K562 (cell line): ENCODE measurements at regions not wholly inside any gene's neighbourhood (a gene's known extent, or its start where the extent isn't known, plus 50 kb on each side); places are given as distances from the start of the nearest gene placed in this dataset.

Experiments
- ATAC-seq: fragments of 200-7000 bp; cut with Tn5 transposase; 3 replicates; pipeline ENCODE4 v1.9.1; 2020; ENCODE audit warnings: moderate library complexity
- BruUV-seq: library from RNA; stranded (reverse); fragments of 400-500 nt; replicated peaks from 2 replicates; lab custom pipeline; 2021; lab: Mats Ljungman, UMichigan
- CTCF ChIA-PET: fragments of 300-600 bp; formaldehyde crosslinking; extraction: SDS; loops from one replicate; lab custom pipeline; 2021; ENCODE audit warnings: low intra/inter-chr PET ratio; lab: Yijun Ruan, JAX
- POLR2A ChIA-PET: fragments of 300-600, 350-650 bp; sonication (Branson Sonifier 250); formaldehyde crosslinking; extraction: SDS; loops from one replicate; lab custom pipeline; 2021; ENCODE audit warnings: antibody characterized with exemption, inconsistent platforms; lab: Yijun Ruan, JAX
- DNase-seq, 4 experiments: peaks; one replicate each; pipeline versions ENCODE4 v3.0.0 to v3.0.0-alpha.2; 2011 to 2018; ENCODE audit warnings: low spot score in 3 of 4, mixed read lengths in 3 of 4; ENCODE audit errors: extremely low read depth in 1 of 4
- FAIRE-seq: peaks from 2 replicates; lab custom pipeline; 2011; peaks lifted over from hg19 to GRCh38; lab: Jason Lieb, UNC
- H2AFZ ChIP-seq: 2 replicates; pipeline ENCODE4 v1.6.0; 2011; ENCODE audit warnings: low read depth, low read length, control low read depth, inconsistent platforms
- H3K27ac ChIP-seq: fragments of 200-600 bp; 3 replicates; pipeline ENCODE4 v1.8.0; 2011; ENCODE audit warnings: low read depth, mild to moderate bottlenecking, control low read depth, inconsistent platforms, low read length, moderate library complexity, mixed read lengths; ENCODE audit errors: extremely low read depth
- H3K27me3 ChIP-seq, 2 experiments: fragments of 300-600 bp in 1 of 2; 2 replicates in 1 of 2; 3 replicates in 1 of 2; pipeline versions ENCODE4 v1.6.0 to v1.8.0; 2011; ENCODE audit warnings: inconsistent platforms in 2 of 2, low read length in 2 of 2, mild to moderate bottlenecking in 1 of 2, mixed read lengths in 1 of 2, moderate library complexity in 1 of 2; ENCODE audit not compliant: control insufficient read depth in 2 of 2, insufficient read depth in 2 of 2
- H3K36me3 ChIP-seq: fragments of 300-600 bp; 3 replicates; pipeline ENCODE4 v1.8.0; 2011; ENCODE audit warnings: mild to moderate bottlenecking, low read length, inconsistent platforms; ENCODE audit not compliant: control insufficient read depth, insufficient read depth
- H3K4me1 ChIP-seq, 2 experiments: fragments of 200-600 bp in 1 of 2; replicated peaks in 1 of 2; 2 replicates in 1 of 2; 3 replicates in 1 of 2; pipeline versions ENCODE4 v1.5.1 to v1.8.0; 2011; ENCODE audit warnings: inconsistent platforms in 2 of 2, low read length in 2 of 2, mild to moderate bottlenecking in 1 of 2, mixed read lengths in 1 of 2, moderate library complexity in 1 of 2; ENCODE audit not compliant: control insufficient read depth in 2 of 2, insufficient read depth in 2 of 2
- H3K4me2 ChIP-seq: 2 replicates; pipeline ENCODE4 v1.6.1; 2011; ENCODE audit warnings: low read length, control low read depth, inconsistent platforms, mixed read lengths; ENCODE audit not compliant: insufficient read depth
- H3K4me3 ChIP-seq: fragments of 200-600 bp; sonication (generic), shearing (Covaris generic); 2 replicates; pipeline ENCODE4 v1.5.1; 2016; ENCODE audit warnings: control low read depth, inconsistent platforms
- H3K79me2 ChIP-seq: fragments of 200-600 bp; 3 replicates; pipeline ENCODE4 v1.8.0; 2011; ENCODE audit warnings: low read length, inconsistent platforms; ENCODE audit not compliant: control insufficient read depth, insufficient read depth
- H3K9ac ChIP-seq, 2 experiments: 2 replicates each; pipeline versions ENCODE4 v1.6.0 to v1.6.1; 2011; ENCODE audit warnings: low read depth in 2 of 2, low read length in 2 of 2, control low read depth in 1 of 2, inconsistent platforms in 1 of 2, mild to moderate bottlenecking in 1 of 2, mixed read lengths in 1 of 2; ENCODE audit not compliant: insufficient read depth in 1 of 2
- H3K9me1 ChIP-seq: one replicate; pipeline ENCODE4 v1.6.0; 2011; ENCODE audit warnings: inconsistent platforms, mild to moderate bottlenecking, low read length, moderate library complexity; ENCODE audit not compliant: control insufficient read depth, insufficient read depth
- H3K9me3 ChIP-seq: replicated peaks from 2 replicates; pipeline ENCODE4 v1.5.1; 2011; ENCODE audit warnings: low read depth, low read length, inconsistent platforms; ENCODE audit not compliant: control insufficient read depth, insufficient read depth
- H4K20me1 ChIP-seq: replicated peaks from 2 replicates; pipeline ENCODE4 v1.6.1; 2011; ENCODE audit warnings: low read length, inconsistent platforms, mixed read lengths; ENCODE audit not compliant: control insufficient read depth, insufficient read depth
- MAZ ChIP-seq, 2 experiments: fragments of 450-650 bp in 1 of 2; sonication (generic) in 1 of 2; formaldehyde crosslinking; IDR thresholded peaks in 1 of 2; conservative IDR thresholded peaks in 1 of 2; 2 replicates each; pipeline versions ENCODE4 v1.4.0 to v1.5.0; 2020; ENCODE audit warnings: mild to moderate bottlenecking in 1 of 2, missing genetic modification reagents in 1 of 2
- RCOR1 ChIP-seq, 2 experiments: IDR thresholded peaks; 2 replicates each; pipeline ENCODE4 v1.6.1; 2012; ENCODE audit warnings: low read depth in 2 of 2, low read length in 2 of 2, borderline replicate concordance in 1 of 2, improper control_type of control experiment in 1 of 2
- ZFX ChIP-seq: sonication (generic); formaldehyde crosslinking; IDR thresholded peaks from 2 replicates; pipeline ENCODE4 v1.8.0; 2022; ENCODE audit warnings: mild to moderate bottlenecking, missing genetic modification reagents, moderate library complexity
- ZNF316 ChIP-seq: fragments of 450-650 bp; IDR thresholded peaks from 2 replicates; pipeline ENCODE4 v1.6.1; 2016
- WGBS: fragments of 100-300 bp; shearing (Covaris generic); methylation state at CpG from one replicate; pipeline ENCODE4 v1.1.6; 2016; ENCODE audit warnings: low coverage, mixed read lengths; ENCODE audit not compliant: insufficient coverage; ENCODE audit errors: missing lambda C conversion rate; 5-methylcytosine and 5-hydroxymethylcytosine counted together
- in situ Hi-C: fragments of 300-500 bp; cut with MboI; formaldehyde crosslinking; loops from 4 replicates; pipeline ENCODE4 v1.15.0; 2018; ENCODE audit warnings: inconsistent platforms, mixed read lengths
- intact Hi-C: fragments of 100-400 bp; cut with micrococcal nuclease; formaldehyde crosslinking; loops from 2 replicates; pipeline ENCODE4 v1.14.2; 2022
- TF ChIP-seq, protein P1 (sequence below): fragments of 250-450 bp; sonication (Bioruptor Pico); IDR thresholded peaks from 2 replicates; pipeline ENCODE4 v1.8.0; 2021; ENCODE audit warnings: mild to moderate bottlenecking, moderate library complexity

DNA sequence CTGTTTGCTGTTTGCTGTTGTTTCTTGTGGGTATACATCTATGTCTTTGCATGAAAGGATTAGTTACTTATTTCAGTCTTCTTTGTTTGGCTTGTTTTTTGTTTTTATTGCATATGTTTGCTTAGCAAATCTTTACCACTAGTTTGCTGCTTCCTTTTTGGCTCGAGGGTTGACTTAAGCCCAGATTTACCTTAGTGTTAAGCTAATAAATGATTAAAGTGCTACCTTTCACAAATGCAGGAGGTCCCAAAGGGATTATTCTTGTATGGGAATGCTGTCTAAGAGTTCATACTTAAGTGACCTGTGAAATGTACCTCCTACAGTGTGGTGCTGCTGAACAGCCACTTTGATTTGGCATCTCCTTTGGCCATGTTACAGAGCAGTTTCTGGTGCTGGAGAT is 273.5 kb upstream of the NPY start:
- FAIRE-seq: no peak
- no peak for DNase-seq
- BruUV-seq: no TSS peak
- in situ Hi-C loops (no loop called here), intact Hi-C loops (no loop called here)
- Histone ChIP-seq H3K4me3 (no peak overlapping the region), H2AFZ (no peak overlapping the region), H3K4me2 (no peak overlapping the region), H3K27ac (no peak overlapping the region), H3K9me3 (no peaks in the 10 kb centered on the region), H3K9me1 (no peaks in the 10 kb centered on the region), H3K79me2 (no peaks in the 10 kb centered on the region), H3K4me1 (no peaks in the 10 kb centered on the region), H3K9ac (no peak overlapping the region), H3K36me3 (no peaks in the 10 kb centered on the region), H3K27me3 (no peaks in the 10 kb centered on the region), H4K20me1 (no peaks in the 10 kb centered on the region)
- ATAC-seq: no peak
- ChIA-PET CTCF (no interaction called here), POLR2A (no interaction called here)
- 0% methylated on average over 1 of the region's 1 CpG for WGBS
- TF ChIP-seq RCOR1 (IDR thresholded peaks at IDR 0.05; ENCODE audit: borderline replicate concordance in 1 of 2, low read depth in 2 of 2, low read length in 2 of 2) (no peak), ZFX (CRISPR knock-in tag) (no peak)
- TF ChIP-seq, protein P1, sequence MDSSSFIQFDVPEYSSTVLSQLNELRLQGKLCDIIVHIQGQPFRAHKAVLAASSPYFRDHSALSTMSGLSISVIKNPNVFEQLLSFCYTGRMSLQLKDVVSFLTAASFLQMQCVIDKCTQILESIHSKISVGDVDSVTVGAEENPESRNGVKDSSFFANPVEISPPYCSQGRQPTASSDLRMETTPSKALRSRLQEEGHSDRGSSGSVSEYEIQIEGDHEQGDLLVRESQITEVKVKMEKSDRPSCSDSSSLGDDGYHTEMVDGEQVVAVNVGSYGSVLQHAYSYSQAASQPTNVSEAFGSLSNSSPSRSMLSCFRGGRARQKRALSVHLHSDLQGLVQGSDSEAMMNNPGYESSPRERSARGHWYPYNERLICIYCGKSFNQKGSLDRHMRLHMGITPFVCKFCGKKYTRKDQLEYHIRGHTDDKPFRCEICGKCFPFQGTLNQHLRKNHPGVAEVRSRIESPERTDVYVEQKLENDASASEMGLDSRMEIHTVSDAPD (CRISPR knock-in tag): no peak

DNA sequence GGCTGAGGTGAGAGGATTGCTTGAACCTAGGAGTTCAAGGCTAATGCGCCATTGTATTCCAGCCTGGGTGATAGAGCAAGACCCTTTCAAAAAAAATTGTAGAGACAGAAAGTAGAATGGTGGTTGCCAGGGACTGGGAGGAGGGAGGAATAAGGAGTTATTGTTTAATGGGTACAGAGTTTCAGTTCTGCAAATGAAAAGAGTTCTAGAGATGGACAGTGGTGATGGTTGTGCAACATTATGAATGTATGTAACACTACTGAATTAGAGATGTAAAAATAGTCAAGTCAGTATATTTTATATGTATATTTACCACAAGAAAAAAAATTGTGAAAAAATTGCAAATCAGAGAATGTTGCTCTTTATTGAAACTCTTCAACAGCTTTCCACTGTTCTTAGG is 266.5 kb upstream of the NPY start:
- BruUV-seq: no TSS peak
- in situ Hi-C loops: no loop called here

More for the DNA sequence above, 266.5 kb upstream of the NPY start:
- H4K20me1 ChIP-seq: no peaks in the 10 kb centered on the region
- no peak overlapping the region for H3K9ac ChIP-seq
- 0% methylated on average over 1 of the region's 1 CpG for WGBS
- H3K4me3 ChIP-seq: no peak overlapping the region
- no peak overlapping the region for H3K27ac ChIP-seq
- no peaks in the 10 kb centered on the region for H3K4me1 ChIP-seq
- intact Hi-C loops: no loop called here
- TF ChIP-seq MAZ (CRISPR knock-in tag; conservative IDR thresholded peaks at IDR 0.05 in 1 of 2, IDR thresholded peaks at IDR 0.05 in 1 of 2): no peak
- peak; percentile 43 for TF ChIP-seq ZNF316
- TF ChIP-seq, all 486 proteins: peak for 1
- ChIA-PET POLR2A (no interaction called here), CTCF (no interaction called here)
- no peaks in the 10 kb centered on the region for H3K27me3 ChIP-seq
- no peak overlapping the region for H2AFZ ChIP-seq
- H3K36me3 ChIP-seq: no peaks in the 10 kb centered on the region
- no peak for DNase-seq
- no peaks in the 10 kb centered on the region for H3K9me1 ChIP-seq
- no peak for FAIRE-seq
- ATAC-seq: no peak
- H3K4me2 ChIP-seq: no peak overlapping the region
- H3K79me2 ChIP-seq: no peaks in the 10 kb centered on the region
- no peaks in the 10 kb centered on the region for H3K9me3 ChIP-seq
